SK-N-SH treated with all-trans-retinoic acid at 6 μM for 48 hours (cell line): ENCODE measurements at regions not wholly inside any gene's neighbourhood (a gene's known extent, or its start where the extent isn't known, plus 50 kb on each side); places are given as distances from the start of the nearest gene placed in this dataset.

Experiments
- ARNTL ChIP-seq: fragments of 450-650 bp; formaldehyde crosslinking; IDR thresholded peaks from 2 replicates; pipeline ENCODE4 v1.5.0; 2020; ENCODE audit warnings: low read depth, mild to moderate bottlenecking, moderate library complexity, borderline replicate concordance
- ESRRG ChIP-seq: fragments of 250-450 bp; sonication (Bioruptor Pico); IDR thresholded peaks from 2 replicates; pipeline ENCODE4 v1.6.1; 2021; ENCODE audit warnings: mild to moderate bottlenecking
- SNAI2 ChIP-seq: fragments of 250-450 bp; sonication (Bioruptor Pico); IDR thresholded peaks from 2 replicates; pipeline ENCODE4 v1.5.0; 2020; ENCODE audit warnings: mild to moderate bottlenecking, moderate library complexity
- ZFP30 ChIP-seq: fragments of 450-650 bp; formaldehyde crosslinking; IDR thresholded peaks from 2 replicates; pipeline ENCODE4 v1.5.0; 2022; ENCODE audit warnings: mild to moderate bottlenecking, moderate library complexity
- TF ChIP-seq, protein P1 (sequence below): fragments of 250-450 bp; sonication (Bioruptor Pico); IDR thresholded peaks from 2 replicates; pipeline ENCODE4 v1.5.1; 2021; ENCODE audit warnings: mild to moderate bottlenecking, moderate library complexity
- TF ChIP-seq, protein P2 (sequence below): fragments of 250-450 bp; sonication (Bioruptor Pico); IDR thresholded peaks from 2 replicates; pipeline ENCODE4 v1.8.0; 2021; ENCODE audit warnings: low read depth, mild to moderate bottlenecking, moderate library complexity, borderline replicate concordance
- TF ChIP-seq, protein P3 (sequence below): fragments of 250-450 bp; sonication (Bioruptor Pico); IDR thresholded peaks from 2 replicates; pipeline ENCODE4 v1.8.0; 2020; ENCODE audit warnings: mild to moderate bottlenecking, moderate library complexity, borderline replicate concordance

DNA sequence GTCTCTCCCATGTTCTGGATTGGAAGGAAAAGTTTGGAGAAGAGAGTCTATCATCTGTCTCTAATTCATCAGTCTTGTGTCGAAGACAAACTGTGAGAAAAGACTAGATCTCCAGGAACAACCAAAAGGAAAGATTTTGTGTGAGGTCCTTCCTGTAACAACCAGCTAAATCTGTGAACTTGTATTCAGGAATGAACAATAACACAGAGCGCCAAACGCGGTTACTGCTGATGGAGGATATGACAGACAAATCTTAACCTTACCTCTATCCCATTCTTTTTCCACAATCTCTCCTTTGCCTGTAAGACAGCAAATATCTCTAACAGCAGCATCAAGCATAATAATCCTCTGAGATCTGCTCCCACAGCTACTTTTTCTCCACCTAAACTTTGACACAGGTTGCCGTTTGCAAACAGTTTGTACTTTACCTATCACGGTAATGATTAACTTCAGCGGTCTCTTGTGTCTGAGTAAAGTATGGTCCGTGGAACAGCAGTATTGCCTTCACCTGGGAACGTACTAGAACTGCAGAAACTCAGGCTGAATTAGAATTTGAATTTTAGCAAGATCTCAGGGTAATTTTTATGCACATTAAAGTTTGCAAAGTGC, 387.6 kb downstream of the ELAVL2 start:
- TF ChIP-seq SNAI2 (CRISPR knock-in tag) (no peak), ESRRG (no peak), ZFP30 (CRISPR knock-in tag) (no peak), ARNTL (CRISPR knock-in tag) (no peak)
- TF ChIP-seq, protein P1, sequence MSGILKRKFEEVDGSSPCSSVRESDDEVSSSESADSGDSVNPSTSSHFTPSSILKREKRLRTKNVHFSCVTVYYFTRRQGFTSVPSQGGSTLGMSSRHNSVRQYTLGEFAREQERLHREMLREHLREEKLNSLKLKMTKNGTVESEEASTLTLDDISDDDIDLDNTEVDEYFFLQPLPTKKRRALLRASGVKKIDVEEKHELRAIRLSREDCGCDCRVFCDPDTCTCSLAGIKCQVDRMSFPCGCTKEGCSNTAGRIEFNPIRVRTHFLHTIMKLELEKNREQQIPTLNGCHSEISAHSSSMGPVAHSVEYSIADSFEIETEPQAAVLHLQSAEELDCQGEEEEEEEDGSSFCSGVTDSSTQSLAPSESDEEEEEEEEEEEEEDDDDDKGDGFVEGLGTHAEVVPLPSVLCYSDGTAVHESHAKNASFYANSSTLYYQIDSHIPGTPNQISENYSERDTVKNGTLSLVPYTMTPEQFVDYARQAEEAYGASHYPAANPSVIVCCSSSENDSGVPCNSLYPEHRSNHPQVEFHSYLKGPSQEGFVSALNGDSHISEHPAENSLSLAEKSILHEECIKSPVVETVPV (CRISPR knock-in tag), result no peak
- TF ChIP-seq, protein P2, sequence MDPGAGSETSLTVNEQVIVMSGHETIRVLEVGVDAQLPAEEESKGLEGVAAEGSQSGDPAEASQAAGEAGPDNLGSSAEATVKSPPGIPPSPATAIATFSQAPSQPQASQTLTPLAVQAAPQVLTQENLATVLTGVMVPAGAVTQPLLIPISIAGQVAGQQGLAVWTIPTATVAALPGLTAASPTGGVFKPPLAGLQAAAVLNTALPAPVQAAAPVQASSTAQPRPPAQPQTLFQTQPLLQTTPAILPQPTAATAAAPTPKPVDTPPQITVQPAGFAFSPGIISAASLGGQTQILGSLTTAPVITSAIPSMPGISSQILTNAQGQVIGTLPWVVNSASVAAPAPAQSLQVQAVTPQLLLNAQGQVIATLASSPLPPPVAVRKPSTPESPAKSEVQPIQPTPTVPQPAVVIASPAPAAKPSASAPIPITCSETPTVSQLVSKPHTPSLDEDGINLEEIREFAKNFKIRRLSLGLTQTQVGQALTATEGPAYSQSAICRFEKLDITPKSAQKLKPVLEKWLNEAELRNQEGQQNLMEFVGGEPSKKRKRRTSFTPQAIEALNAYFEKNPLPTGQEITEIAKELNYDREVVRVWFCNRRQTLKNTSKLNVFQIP (CRISPR knock-in tag), result no peak
- TF ChIP-seq, protein P3, sequence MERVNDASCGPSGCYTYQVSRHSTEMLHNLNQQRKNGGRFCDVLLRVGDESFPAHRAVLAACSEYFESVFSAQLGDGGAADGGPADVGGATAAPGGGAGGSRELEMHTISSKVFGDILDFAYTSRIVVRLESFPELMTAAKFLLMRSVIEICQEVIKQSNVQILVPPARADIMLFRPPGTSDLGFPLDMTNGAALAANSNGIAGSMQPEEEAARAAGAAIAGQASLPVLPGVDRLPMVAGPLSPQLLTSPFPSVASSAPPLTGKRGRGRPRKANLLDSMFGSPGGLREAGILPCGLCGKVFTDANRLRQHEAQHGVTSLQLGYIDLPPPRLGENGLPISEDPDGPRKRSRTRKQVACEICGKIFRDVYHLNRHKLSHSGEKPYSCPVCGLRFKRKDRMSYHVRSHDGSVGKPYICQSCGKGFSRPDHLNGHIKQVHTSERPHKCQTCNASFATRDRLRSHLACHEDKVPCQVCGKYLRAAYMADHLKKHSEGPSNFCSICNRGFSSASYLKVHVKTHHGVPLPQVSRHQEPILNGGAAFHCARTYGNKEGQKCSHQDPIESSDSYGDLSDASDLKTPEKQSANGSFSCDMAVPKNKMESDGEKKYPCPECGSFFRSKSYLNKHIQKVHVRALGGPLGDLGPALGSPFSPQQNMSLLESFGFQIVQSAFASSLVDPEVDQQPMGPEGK (CRISPR knock-in tag), result no peak
